Superior temporal gyrus (tissue), 1 donor: ENCODE measurements at regions not wholly inside any gene's neighbourhood (a gene's known extent, or its start where the extent isn't known, plus 50 kb on each side); places are given as distances from the start of the nearest gene placed in this dataset.
"Not testable (repeated sequence)": the region's sequence is repeated elsewhere in the genome, so short reads cannot be mapped to it uniquely, and the experiment has no call there.

Source experiments
- DNase-seq: peaks from one replicate; pipeline ENCODE4 v3.0.0-alpha.2; 2016; ENCODE audit errors: extremely low spot score

DNA sequence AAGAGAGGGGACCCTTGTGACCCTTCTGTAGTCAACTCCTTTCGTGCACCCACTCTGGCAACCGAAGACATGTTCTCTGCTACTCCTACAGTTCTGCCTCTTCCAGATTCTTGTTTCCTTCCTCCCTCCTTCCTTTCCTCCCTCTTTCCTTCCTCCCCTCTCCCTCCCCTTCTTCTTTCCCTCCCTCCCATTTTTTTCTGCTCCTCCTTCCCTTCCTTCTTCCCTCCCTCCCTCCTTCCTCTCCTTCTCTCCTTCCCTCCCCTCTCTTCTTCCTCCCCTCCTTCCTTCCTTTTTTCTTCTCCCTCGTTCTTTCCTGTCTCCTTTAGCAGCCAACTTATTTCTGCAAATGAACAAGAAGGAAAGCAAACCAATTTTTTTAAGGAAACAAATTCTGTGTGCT is 111.5 kb downstream of the NPTX2 start:
- DNase-seq: no peak

DNA sequence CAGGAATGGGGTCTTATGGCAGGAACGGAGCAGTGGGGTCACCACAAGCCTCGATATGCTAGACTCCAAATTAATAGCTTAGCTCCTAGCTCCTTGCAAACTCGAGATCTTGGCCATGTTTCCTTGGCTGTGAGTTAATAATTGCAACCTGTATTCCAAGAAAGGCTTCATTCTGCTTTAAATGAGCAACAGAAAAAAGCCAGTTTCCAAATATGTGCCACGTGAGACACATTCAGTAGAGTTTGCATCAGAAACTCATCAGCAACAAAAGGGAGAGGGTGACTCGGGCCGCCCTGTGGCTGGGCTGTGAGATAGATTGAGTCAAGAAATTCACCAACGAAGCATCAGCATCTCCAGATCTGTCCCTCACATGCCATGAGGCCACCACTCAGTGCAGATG is 112.0 kb downstream of the NPTX2 start:
- DNase-seq: no peak

GRCh38 chr7:98730326-98730725 is 113.2 kb downstream of the NPTX2 start:
- no peak for DNase-seq

DNA sequence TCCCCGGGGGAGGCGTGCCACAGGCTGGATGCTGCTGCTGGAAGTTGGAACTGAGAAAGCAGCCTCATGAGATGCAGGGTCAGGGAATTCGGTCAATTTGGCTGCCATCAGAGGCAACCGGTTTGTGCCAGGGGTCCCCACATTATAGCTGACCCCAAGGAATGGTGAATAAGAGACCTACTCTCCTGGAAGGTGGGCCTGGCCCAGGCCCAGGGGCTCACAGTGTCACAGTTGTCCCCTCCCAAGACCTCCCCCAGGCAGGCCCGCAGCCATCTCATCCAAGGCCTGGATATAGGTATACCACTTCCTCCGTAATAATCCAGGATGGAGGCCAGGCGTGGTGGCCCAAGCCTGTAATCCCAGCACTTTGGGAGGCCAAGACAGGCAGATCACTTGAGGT is 114.6 kb downstream of the NPTX2 start:
- no peak for DNase-seq

GRCh38 chr7:98733036-98733435 is 116.0 kb downstream of the NPTX2 start:
- no peak for DNase-seq

DNA sequence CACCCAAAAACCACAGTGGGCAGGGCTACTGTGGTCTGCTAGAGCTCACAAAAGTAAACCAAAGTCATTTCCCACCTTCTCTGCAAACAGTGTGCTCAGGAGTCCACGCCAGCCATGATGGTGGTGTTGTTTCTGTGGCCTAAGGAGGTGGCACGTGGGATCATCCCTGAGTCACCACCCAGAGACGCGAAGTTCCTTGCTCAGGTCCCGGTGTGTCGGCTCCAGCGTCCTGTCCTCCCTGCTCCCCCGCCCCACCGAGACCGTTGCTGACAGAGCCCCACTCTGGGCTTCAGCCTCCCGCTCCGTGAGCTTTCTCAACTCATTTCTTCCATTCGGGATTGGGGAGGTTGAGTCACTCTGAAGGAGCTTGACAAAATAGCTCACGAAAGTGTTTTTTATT is 118.7 kb downstream of the NPTX2 start:
- no peak for DNase-seq

- DNase-seq: not testable (repeated sequence)
These were observed 119.4 kb downstream of the NPTX2 start for GRCh38 chr7:98736461-98736860.

GRCh38 chr7:98737176-98737575 is 120.1 kb downstream of the NPTX2 start:
- DNase-seq: no peak

DNA sequence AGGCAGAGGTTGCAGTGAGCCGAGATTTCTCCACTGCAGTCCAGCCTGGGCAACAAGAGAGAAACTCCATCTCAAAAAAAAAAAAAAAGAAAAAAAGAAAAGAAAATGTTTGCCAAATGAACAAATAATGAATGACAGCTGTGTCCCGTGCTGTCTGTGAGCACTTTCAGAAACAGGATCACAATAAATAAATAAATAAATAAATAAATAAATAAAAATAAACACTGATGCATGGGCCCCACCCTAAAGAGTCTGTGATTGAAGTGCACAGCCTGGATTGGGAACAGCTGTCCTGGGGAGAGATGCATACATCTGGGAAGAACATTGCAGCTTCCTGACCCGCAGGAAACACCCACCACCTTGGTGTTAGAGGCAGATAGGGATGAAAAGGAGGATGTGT is 123.6 kb downstream of the NPTX2 start:
- DNase-seq: no peak

DNA sequence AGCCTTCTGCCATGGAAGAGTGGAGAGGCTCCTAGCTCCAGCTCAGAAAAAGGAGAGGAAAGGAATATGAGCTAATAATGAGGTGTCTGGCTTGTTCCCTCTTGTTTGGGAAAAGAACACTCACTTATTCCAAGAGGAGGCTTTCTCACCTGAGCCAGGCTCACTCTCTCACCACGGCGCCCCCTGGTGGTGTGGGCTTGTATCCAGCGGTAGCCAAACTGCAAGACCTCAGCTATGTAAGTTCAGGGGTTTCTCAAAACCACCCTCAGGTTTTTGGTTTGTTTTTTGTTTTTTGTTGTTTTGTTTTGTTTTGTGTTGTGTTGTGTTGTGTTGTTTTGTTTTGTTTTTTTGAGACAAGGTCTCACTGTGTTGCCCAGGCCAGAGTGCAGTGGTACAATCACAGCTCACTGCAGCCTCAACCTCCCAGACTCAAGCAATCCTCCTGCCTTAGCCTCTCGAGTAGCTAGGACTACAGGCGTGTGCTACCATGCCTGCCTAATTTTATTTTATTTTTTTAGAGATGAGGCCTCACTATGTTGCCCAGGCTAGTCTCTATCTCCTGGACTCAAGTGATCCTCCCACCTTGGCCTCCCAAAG is 124.0 kb downstream of the TMEM130 start:
- DNase-seq: peak; percentile 64

- no peak for DNase-seq
These were observed 121.7 kb downstream of the TMEM130 start for GRCh38 chr7:98748090-98748489.

GRCh38 chr7:98753176-98753575 is 116.6 kb downstream of the TMEM130 start:
- DNase-seq: no peak

DNA sequence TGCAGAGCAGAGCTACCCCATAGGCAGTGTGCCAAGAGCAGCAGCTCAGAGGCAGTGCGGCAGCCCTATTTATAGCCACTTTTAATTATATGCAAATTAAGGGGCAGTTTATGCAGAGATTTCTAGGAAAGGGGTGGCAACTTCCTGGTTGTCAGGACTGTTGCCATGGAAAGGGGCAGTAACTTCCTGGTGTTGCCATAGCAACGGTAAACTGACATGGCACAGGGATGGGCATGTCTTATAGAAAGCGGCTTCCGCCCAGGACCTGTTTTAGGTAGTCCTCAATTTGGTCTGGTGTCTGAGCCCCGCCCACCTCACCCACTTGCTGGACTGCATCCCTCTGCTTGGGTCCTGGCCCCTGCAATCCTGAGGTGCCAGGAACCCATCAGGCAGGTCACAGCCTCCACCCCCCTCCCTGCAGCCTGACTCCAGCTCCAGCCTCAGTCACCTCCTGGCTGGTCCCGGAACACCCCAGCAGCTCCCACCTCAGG is 115.8 kb downstream of the TMEM130 start:
- peak; percentile 57 for DNase-seq

DNA sequence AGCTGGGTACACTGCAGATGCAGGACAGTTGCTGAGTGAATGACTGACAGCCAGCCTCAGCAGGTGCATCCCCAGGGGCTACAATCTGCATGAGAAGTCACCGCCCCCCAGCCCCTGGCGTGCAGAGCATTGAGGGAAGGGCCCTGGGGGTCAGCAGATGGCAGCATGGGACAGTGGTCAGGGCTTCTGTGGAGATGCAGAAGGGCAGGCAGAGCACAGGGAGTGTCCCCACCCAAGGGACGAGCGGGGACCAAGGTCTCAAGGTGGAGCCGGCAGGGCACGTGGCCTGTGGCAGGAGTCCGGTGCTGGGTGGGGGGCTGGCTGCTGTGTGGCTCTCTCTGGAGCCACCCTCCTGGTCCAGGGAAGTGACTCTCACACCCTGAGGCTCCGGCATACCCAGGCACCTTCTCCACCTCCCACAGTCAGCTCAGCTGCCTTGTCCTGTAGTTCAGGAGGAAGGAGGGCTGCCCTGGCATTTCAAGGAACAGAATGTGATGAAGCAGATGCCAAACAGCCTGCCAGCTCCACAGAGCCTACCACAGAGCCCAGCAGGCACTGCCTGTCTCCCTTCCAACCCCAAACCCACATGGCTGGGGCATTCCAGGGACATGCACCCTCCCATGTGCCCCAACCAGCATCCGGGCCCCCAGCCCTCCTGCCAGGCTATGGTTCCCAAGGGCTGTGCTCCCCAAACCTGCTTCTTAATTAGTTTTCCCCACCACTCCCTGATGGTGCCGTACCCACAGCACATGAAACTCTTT is 114.5 kb downstream of the TMEM130 start:
- DNase-seq: no peak

- no peak for DNase-seq
These were observed 111.7 kb downstream of the TMEM130 start for GRCh38 chr7:98758157-98758556.

- DNase-seq: no peak
These were observed 109.6 kb downstream of the TMEM130 start for GRCh38 chr7:98760201-98760651.

DNA sequence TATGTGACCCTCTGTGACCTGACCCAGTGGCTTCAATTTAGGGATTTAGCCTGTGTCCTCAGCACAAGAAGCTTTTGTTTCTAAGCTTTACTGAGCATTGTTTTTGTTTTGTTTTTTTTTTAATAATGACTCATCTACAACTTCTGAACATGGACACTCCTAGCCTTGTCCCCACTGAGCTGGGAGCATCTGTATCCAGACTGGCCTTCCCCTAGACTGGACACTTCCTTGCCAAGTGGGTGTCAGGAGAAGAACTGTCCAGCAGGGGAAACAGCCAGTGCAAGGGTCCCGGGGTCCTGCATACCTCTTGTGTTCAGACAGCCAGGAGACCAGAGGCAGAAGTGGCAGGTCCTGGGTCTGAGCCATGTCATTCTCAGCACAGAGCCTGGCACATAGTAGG is 108.6 kb downstream of the TMEM130 start:
- no peak for DNase-seq

GRCh38 chr7:98762620-98763019 is 107.2 kb downstream of the TMEM130 start:
- DNase-seq: no peak

- no peak for DNase-seq
These were observed 106.4 kb downstream of the TMEM130 start for GRCh38 chr7:98763441-98763840.

GRCh38 chr7:98764946-98765345 is 104.9 kb downstream of the TMEM130 start:
- no peak for DNase-seq

GRCh38 chr7:98770085-98770484 is 99.7 kb downstream of the TMEM130 start:
- not testable (repeated sequence) for DNase-seq

DNA sequence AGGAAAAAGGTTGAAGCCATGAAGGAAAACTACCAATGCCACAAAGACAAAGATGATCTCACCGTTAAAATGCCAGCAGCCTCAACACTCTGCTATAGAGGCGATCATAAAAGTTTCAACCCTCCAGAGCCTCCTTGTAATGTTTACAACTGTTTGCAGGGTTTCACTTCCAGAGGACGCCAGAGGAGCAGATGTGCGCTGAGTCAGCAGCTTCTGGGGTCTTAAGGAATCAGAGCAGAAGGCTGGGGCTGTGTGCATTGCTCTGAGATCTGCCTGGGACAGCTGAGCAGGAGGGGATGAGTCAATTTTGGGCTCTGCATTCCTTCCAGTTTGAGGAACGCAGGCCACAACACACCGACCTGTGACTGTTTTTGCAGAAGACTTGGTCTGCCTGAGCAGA is 98.3 kb downstream of the TMEM130 start:
- DNase-seq: peak; percentile 48

GRCh38 chr7:98771941-98772603 is 97.7 kb downstream of the TMEM130 start:
- peak; percentile 14 for DNase-seq
